NT2/D1 (cell line): ENCODE measurements at regions not wholly inside any gene's neighbourhood (a gene's known extent, or its start where the extent isn't known, plus 50 kb on each side); places are given as distances from the start of the nearest gene placed in this dataset.
"Not testable (repeated sequence)": the region's sequence is repeated elsewhere in the genome, so short reads cannot be mapped to it uniquely, and the experiment has no call there.

Experiments used
- SUZ12 ChIP-seq: IDR thresholded peaks from 2 replicates; pipeline ENCODE4 v1.6.1; 2011; ENCODE audit not compliant: insufficient read length, insufficient read depth; ENCODE audit errors: extremely low read depth
- YY1 ChIP-seq: IDR thresholded peaks from 2 replicates; pipeline ENCODE4 v1.6.1; 2011; ENCODE audit not compliant: insufficient read length, insufficient read depth
- ZNF274 ChIP-seq: IDR thresholded peaks from 2 replicates; pipeline ENCODE4 v1.6.1; 2011; ENCODE audit warnings: mild to moderate bottlenecking, low read depth, low read length

DNA sequence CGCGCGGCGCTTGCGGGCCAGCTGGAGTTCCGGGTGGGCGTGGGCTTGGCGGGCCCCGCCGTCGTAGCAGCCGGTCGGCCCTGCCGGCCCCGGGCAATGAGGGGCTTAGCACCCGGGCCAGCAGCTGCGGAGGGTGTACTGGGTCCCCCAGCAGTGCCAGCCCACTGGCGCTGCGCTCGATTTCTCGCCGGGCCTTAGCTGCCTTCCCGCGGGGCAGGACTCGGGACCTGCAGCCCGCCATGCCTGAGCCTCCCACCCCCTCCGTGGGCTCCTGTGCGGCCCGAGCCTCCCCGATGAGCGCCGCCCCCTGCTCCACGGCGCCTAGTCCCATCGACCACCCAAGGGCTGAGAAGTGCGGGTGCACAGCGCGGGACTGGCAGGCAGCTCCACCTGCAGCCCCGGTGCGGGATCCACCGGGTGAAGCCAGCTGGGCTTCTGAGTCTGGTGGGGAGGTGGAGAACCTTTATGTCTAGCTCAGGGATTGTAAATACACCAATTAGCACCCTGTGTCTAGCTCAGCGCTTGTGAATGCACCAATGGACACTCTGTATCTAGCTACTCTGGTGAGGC, 99.4 kb upstream of the NRBF2 start:
- not testable (repeated sequence) for TF ChIP-seq SUZ12, YY1, ZNF274
